ENCODE measurements at regions not wholly inside any gene's neighbourhood (a gene's known extent, or its start where the extent isn't known, plus 50 kb on each side); places are given as distances from the start of the nearest gene placed in this dataset.

DNA sequence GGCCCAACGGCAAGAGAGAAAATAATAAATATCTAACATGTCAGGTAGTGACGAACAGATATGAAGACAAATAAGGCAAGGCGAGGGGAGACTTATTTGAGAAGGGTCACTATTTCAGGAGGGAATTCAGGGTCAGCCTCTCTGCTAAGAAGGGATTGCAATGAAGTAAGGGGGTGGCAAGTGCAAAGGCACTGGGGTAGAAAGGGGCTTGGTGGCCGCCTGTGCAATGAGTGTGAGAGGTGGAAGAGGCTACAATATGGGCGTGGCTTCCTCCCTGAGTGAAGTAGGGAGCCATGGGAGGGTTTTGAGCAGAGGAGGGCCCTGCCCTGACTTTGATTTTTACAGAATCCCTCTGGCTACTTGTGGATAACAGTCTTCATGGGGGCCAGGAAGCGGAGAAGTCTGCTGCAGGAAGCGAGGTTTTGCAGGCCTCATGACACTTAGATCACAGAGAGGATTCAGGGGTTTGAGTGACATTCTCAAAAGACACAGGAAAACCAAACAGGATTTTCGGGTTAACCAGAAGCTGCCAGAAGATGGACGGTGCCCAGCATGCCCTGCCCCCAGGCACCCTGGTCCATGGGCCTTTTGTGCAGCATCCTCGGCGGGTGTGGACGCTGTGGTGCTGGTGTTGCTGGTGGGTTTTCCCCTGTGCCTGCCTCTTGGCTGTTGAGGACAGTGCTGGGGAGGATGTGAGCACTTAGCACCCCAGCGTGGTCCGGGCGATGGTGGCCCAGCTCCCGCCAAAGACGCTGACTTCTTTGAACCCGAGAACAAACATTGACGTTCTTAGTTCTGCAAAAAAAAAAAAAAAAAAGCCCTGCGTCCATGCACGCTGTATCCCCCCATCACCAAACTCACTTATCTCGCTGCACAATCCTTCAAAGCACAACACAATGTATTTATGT lies 124.2 kb upstream of the PTPN1 start:
- Histone ChIP-seq H3K27me3 (no peaks in the 10 kb centered on the region), H3K27ac (no peak overlapping the region), H3K9me3 (no peaks in the 10 kb centered on the region), H3K4me1 (no peaks in the 10 kb centered on the region), H3K4me3 (no peak overlapping the region), H3K36me3 (no peaks in the 10 kb centered on the region)
- DNase-seq (ENCODE audit: low spot score in 2 of 2), result no peak
- no peak for TF ChIP-seq POLR2A (IDR thresholded peaks at IDR 0.05)
- TF ChIP-seq POLR2AphosphoS5 (IDR thresholded peaks at IDR 0.05), result no peak
- TF ChIP-seq, protein P1, sequence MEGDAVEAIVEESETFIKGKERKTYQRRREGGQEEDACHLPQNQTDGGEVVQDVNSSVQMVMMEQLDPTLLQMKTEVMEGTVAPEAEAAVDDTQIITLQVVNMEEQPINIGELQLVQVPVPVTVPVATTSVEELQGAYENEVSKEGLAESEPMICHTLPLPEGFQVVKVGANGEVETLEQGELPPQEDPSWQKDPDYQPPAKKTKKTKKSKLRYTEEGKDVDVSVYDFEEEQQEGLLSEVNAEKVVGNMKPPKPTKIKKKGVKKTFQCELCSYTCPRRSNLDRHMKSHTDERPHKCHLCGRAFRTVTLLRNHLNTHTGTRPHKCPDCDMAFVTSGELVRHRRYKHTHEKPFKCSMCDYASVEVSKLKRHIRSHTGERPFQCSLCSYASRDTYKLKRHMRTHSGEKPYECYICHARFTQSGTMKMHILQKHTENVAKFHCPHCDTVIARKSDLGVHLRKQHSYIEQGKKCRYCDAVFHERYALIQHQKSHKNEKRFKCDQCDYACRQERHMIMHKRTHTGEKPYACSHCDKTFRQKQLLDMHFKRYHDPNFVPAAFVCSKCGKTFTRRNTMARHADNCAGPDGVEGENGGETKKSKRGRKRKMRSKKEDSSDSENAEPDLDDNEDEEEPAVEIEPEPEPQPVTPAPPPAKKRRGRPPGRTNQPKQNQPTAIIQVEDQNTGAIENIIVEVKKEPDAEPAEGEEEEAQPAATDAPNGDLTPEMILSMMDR (IDR thresholded peaks at IDR 0.05), result no peak
- intact Hi-C loops (cut with DNase I; ENCODE audit: low total_unique reads), result no loop called here

DNA sequence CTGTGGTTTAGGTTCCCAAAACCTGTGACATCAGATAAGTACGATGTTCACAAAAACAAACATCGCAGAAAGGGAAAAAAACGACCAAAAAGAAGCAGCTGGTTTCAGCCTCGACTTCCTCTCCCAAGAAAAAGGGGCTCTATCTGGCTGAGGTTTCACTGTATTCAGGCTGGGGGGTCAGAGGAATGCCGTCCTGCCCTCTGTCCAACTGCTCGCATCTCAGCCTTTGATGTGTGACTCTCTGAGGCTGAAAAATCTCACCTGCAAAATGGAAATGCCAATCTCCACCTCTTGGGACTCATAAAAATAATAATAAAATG lies 123.6 kb upstream of the PTPN1 start:
- H3K27me3 ChIP-seq, result no peaks in the 10 kb centered on the region
- no peaks in the 10 kb centered on the region for H3K36me3 ChIP-seq
- no peak for DNase-seq (ENCODE audit: low spot score in 2 of 2)
- intact Hi-C loops (cut with DNase I; ENCODE audit: low total_unique reads), result no loop called here
- TF ChIP-seq, protein P1 (IDR thresholded peaks at IDR 0.05), result no peak
- TF ChIP-seq POLR2A (IDR thresholded peaks at IDR 0.05), result no peak
- TF ChIP-seq POLR2AphosphoS5 (IDR thresholded peaks at IDR 0.05), result no peak
- no peak overlapping the region for H3K4me3 ChIP-seq
- H3K4me1 ChIP-seq, result no peaks in the 10 kb centered on the region
- no peaks in the 10 kb centered on the region for H3K9me3 ChIP-seq
- H3K27ac ChIP-seq, result no peak overlapping the region

DNA sequence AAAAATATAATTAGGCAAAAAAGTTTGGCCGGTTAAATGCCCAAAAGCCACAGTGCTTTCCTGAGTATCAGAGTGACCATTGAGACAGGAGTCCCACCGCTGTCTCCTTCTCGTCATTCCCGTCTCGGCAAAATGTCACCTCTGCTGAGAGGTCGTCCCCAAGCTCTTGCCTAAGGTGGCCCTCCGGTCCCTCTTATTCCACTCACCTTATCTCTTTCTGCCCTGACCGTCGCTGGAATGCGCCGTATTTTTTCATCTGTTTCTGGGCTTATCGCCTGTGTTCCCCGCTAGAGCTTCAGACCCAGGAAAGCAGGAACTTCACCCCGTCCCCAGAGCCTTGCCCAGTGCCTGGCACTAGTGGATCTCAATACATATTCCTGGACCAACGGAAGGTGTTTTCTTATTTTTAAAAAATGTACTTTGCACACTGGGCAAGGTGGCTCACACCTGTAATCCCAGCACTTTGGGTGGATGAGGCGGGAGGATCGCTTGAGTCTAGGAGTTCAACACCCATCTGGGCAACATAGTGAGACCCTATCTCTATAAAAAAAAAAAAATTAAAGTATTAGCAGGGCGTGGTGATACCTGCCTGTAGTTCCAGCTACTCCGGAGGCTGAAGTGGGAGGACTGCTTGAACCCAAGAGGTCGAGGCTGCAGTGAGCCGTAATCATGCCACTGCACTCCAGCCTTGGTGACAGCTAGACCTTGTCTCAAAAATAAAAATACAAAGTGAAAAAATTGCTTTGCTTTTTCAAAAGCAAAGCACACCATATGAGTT lies 122.8 kb upstream of the PTPN1 start:
- H3K4me3 ChIP-seq, result no peak overlapping the region
- H3K36me3 ChIP-seq, result no peaks in the 10 kb centered on the region
- DNase-seq (ENCODE audit: low spot score in 2 of 2), result no peak
- H3K9me3 ChIP-seq, result no peaks in the 10 kb centered on the region
- intact Hi-C loops (cut with DNase I; ENCODE audit: low total_unique reads), result no loop called here
- TF ChIP-seq POLR2AphosphoS5 (IDR thresholded peaks at IDR 0.05), result no peak
- TF ChIP-seq, protein P1 (IDR thresholded peaks at IDR 0.05), result no peak
- no peak for TF ChIP-seq POLR2A (IDR thresholded peaks at IDR 0.05)
- no peaks in the 10 kb centered on the region for H3K27me3 ChIP-seq
- H3K27ac ChIP-seq, result no peak overlapping the region
- no peaks in the 10 kb centered on the region for H3K4me1 ChIP-seq

DNA sequence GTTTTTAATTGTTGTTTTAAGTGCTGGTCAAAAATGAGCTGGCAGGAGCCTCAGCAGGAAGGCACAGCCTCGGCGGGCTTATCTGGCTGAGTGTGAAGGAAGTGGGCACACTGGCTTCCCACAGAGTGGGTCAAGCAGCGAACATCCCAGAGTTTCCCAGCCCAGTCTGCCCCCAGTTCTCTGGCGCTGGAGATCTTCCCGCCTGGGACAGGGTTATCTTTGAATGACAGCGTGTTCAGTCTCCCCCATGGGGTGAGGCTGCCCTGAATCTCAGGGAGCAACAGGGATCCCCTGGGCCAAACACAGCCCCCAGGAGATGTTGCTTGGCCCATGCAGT lies 122.2 kb upstream of the PTPN1 start:
- Histone ChIP-seq H3K4me3 (no peak overlapping the region), H3K27me3 (no peaks in the 10 kb centered on the region), H3K4me1 (no peaks in the 10 kb centered on the region), H3K9me3 (no peaks in the 10 kb centered on the region), H3K36me3 (no peaks in the 10 kb centered on the region), H3K27ac (no peak overlapping the region)
- TF ChIP-seq POLR2A (IDR thresholded peaks at IDR 0.05) (no peak), POLR2AphosphoS5 (IDR thresholded peaks at IDR 0.05) (no peak)
- TF ChIP-seq, protein P1 (IDR thresholded peaks at IDR 0.05), result no peak
- DNase-seq (ENCODE audit: low spot score in 2 of 2), result no peak
- intact Hi-C loops (cut with DNase I; ENCODE audit: low total_unique reads), result no loop called here

All from breast epithelium (tissue), 4 donors.